Mucosa of rectum (tissue), 2 donors: ENCODE measurements at regions not wholly inside any gene's neighbourhood (a gene's known extent, or its start where the extent isn't known, plus 50 kb on each side); places are given as distances from the start of the nearest gene placed in this dataset.

Source experiments
- H3K27ac ChIP-seq, 2 donors: one replicate each; pipeline ENCODE4 v1.7.0; 2013; ENCODE audit warnings: inconsistent platforms in 2 of 2, low read depth in 2 of 2, low read length in 2 of 2
- H3K27me3 ChIP-seq, 2 donors: one replicate each; pipeline ENCODE4 v1.7.0; 2013; ENCODE audit warnings: low read length in 2 of 2; ENCODE audit not compliant: control insufficient read depth in 2 of 2, insufficient read depth in 2 of 2
- H3K36me3 ChIP-seq, 2 donors: one replicate each; pipeline ENCODE4 v1.7.0; 2013; ENCODE audit warnings: low read length in 2 of 2; ENCODE audit not compliant: control insufficient read depth in 2 of 2, insufficient read depth in 2 of 2
- H3K4me1 ChIP-seq, 2 donors: one replicate each; pipeline ENCODE4 v1.7.0; 2013; ENCODE audit warnings: low read length in 2 of 2, mild to moderate bottlenecking in 1 of 2; ENCODE audit not compliant: control insufficient read depth in 2 of 2, insufficient read depth in 2 of 2
- H3K4me3 ChIP-seq, 2 donors: one replicate each; pipeline ENCODE4 v1.7.0; 2013; ENCODE audit warnings: low read length in 2 of 2
- H3K9ac ChIP-seq, 2 donors: one replicate each; pipeline ENCODE4 v1.7.0; 2013; ENCODE audit warnings: low read length in 2 of 2, low read depth in 1 of 2, mild to moderate bottlenecking in 1 of 2
- H3K9me3 ChIP-seq, 2 donors: one replicate each; pipeline ENCODE4 v1.7.0; 2013; ENCODE audit warnings: low read length in 2 of 2; ENCODE audit not compliant: control insufficient read depth in 2 of 2
- donor health status: healthy.
- donor health status: Normal muscosa, but diverticular disease.

DNA sequence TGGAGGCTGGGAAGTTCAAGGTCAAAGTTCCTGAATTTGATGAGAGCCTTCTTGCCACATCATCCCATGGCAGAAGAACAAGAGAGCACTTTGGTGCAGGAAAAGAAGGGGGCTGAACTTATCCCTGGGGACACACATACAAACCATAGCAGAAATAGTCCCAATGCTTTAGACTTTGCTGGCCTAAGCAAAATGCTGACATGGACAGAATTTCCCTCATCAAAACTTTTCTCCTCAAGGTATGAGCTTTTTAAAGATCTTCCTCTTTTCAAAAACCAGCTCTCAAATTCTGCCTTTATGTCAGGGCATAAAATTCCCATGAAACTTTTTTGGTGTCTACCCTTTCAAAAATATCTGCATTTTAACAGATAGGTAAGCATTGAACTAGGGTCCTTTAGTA is 341.8 kb upstream of the SMARCA2 start:
- Histone ChIP-seq H3K4me3 (no peak overlapping the region), H3K9me3 (no peaks in the 10 kb centered on the region), H3K27me3 (no peaks in the 10 kb centered on the region), H3K4me1 (no peaks in the 10 kb centered on the region), H3K27ac (no peak overlapping the region), H3K9ac (no peak overlapping the region), H3K36me3 (no peaks in the 10 kb centered on the region)

DNA sequence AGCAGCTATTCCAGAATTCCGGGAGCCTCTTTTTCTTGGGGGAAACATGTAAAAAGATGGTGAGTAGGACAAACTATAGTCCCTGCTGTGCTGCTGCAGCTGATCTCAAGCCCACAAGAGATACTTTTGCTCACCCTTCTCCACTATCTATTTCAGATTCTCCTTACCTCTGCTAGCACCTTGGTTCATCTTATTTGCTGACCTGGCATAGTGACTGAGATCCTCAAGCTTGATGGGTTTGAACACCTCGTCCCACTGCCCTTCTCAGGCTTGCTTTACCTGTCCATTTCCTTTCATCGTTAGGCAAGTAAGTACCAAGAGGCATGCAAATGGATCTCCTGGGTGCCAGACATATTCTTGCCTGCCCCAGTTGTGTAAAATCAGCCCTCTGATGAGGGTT is 338.4 kb upstream of the SMARCA2 start:
- H3K4me3 ChIP-seq, result no peak overlapping the region
- no peaks in the 10 kb centered on the region for H3K36me3 ChIP-seq
- H3K9me3 ChIP-seq, result no peaks in the 10 kb centered on the region
- no peaks in the 10 kb centered on the region for H3K4me1 ChIP-seq
- no peak overlapping the region for H3K9ac ChIP-seq
- no peak overlapping the region for H3K27ac ChIP-seq
- no peaks in the 10 kb centered on the region for H3K27me3 ChIP-seq

- H3K4me3 ChIP-seq, result no peak overlapping the region
- no peak overlapping the region for H3K27ac ChIP-seq
- H3K4me1 ChIP-seq, result no peaks in the 10 kb centered on the region
- H3K27me3 ChIP-seq, result no peaks in the 10 kb centered on the region
- H3K9ac ChIP-seq, result no peak overlapping the region
- no peaks in the 10 kb centered on the region for H3K36me3 ChIP-seq
- no peaks in the 10 kb centered on the region for H3K9me3 ChIP-seq
These were observed 331.2 kb upstream of the SMARCA2 start for GRCh38 chr9:1683951-1684350.

DNA sequence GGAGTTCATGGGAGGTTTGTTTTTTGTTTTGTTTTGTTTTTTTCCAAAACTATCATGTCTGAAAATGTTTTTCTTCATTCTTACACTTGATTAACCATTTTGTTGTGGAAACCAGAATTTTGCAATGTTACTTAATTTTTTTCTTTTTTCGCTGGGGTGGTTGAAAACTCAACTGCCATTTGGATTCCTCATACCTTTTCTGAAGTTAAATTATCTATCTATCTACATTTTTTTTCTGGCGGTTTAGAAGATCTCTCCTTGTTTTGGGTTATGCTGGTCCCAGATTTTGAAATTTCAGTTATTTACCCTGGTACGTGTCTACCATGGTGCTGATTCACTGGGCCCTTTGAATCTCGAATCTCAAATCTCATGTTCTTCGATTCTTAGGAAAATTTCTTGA is 316.2 kb upstream of the SMARCA2 start:
- H3K36me3 ChIP-seq, result no peaks in the 10 kb centered on the region
- H3K4me3 ChIP-seq, result no peak overlapping the region
- H3K9me3 ChIP-seq, result no peaks in the 10 kb centered on the region
- no peak overlapping the region for H3K27ac ChIP-seq
- H3K27me3 ChIP-seq, result no peaks in the 10 kb centered on the region
- no peak overlapping the region for H3K9ac ChIP-seq
- no peaks in the 10 kb centered on the region for H3K4me1 ChIP-seq

GRCh38 chr9:1701113-1701512 is 314.0 kb upstream of the SMARCA2 start:
- no peaks in the 10 kb centered on the region for H3K27me3 ChIP-seq
- no peak overlapping the region for H3K9ac ChIP-seq
- no peaks in the 10 kb centered on the region for H3K9me3 ChIP-seq
- no peak overlapping the region for H3K27ac ChIP-seq
- no peak overlapping the region for H3K4me3 ChIP-seq
- no peaks in the 10 kb centered on the region for H3K36me3 ChIP-seq
- H3K4me1 ChIP-seq, result no peaks in the 10 kb centered on the region

- Histone ChIP-seq H3K27me3 (no peaks in the 10 kb centered on the region), H3K4me1 (no peaks in the 10 kb centered on the region), H3K9ac (no peak overlapping the region), H3K9me3 (no peaks in the 10 kb centered on the region), H3K27ac (no peak overlapping the region), H3K36me3 (no peaks in the 10 kb centered on the region), H3K4me3 (no peak overlapping the region)
These were observed 312.4 kb upstream of the SMARCA2 start for GRCh38 chr9:1702701-1703100.

GRCh38 chr9:1707291-1707690 is 307.9 kb upstream of the SMARCA2 start:
- no peak overlapping the region for H3K27ac ChIP-seq

GRCh38 chr9:1708219-1708618 is 306.9 kb upstream of the SMARCA2 start:
- Histone ChIP-seq H3K9ac (no peak overlapping the region), H3K27me3 (no peaks in the 10 kb centered on the region), H3K4me3 (no peak overlapping the region), H3K27ac (no peak overlapping the region), H3K36me3 (no peaks in the 10 kb centered on the region), H3K4me1 (no peaks in the 10 kb centered on the region), H3K9me3 (no peaks in the 10 kb centered on the region)

More at GRCh38 chr9:1707291-1707690, 307.9 kb upstream of the SMARCA2 start:
- Histone ChIP-seq H3K4me1 (no peaks in the 10 kb centered on the region), H3K9ac (no peak overlapping the region), H3K9me3 (no peaks in the 10 kb centered on the region), H3K36me3 (no peaks in the 10 kb centered on the region), H3K27me3 (no peaks in the 10 kb centered on the region), H3K4me3 (no peak overlapping the region)

DNA sequence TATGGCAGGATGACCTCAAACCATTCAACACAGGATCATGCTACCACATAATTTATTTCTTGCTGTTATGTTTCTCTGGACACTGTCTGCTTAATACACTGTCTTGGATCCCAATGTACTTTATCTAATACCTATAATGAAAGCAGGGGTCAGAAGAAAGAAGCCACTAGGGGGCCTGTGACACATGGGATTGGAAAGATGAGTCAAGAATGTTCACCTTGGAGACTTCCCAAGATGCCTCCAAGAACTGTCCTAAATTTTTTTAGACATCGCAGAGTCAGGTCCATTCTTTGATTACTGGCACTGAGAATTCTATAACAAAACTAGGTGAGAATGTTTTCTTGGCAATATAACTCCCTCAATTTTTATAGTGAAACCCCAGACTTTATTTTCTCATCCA is 305.8 kb upstream of the SMARCA2 start:
- H3K9ac ChIP-seq, result no peak overlapping the region
- no peak overlapping the region for H3K4me3 ChIP-seq
- H3K27ac ChIP-seq, result no peak overlapping the region
- H3K4me1 ChIP-seq, result no peaks in the 10 kb centered on the region
- H3K9me3 ChIP-seq, result no peaks in the 10 kb centered on the region
- no peaks in the 10 kb centered on the region for H3K36me3 ChIP-seq
- no peaks in the 10 kb centered on the region for H3K27me3 ChIP-seq

- Histone ChIP-seq H3K4me1 (no peaks in the 10 kb centered on the region), H3K27ac (no peak overlapping the region), H3K4me3 (no peak overlapping the region), H3K27me3 (no peaks in the 10 kb centered on the region), H3K9me3 (no peaks in the 10 kb centered on the region), H3K9ac (no peak overlapping the region), H3K36me3 (no peaks in the 10 kb centered on the region)
These were observed 302.2 kb upstream of the SMARCA2 start for GRCh38 chr9:1712861-1713450.

GRCh38 chr9:1713841-1714240 is 301.3 kb upstream of the SMARCA2 start:
- no peak overlapping the region for H3K4me3 ChIP-seq
- no peaks in the 10 kb centered on the region for H3K9me3 ChIP-seq
- no peaks in the 10 kb centered on the region for H3K4me1 ChIP-seq
- no peak overlapping the region for H3K27ac ChIP-seq
- H3K27me3 ChIP-seq, result no peaks in the 10 kb centered on the region
- H3K9ac ChIP-seq, result no peak overlapping the region
- no peaks in the 10 kb centered on the region for H3K36me3 ChIP-seq
